Left lung (tissue), 4 donors: ENCODE measurements at regions not wholly inside any gene's neighbourhood (a gene's known extent, or its start where the extent isn't known, plus 50 kb on each side); places are given as distances from the start of the nearest gene placed in this dataset.

ENCODE experiments used
- ATAC-seq: fragments of 200-7000 bp; cut with Tn5 transposase; one replicate; pipeline ENCODE4 v1.9.1; 2020; ENCODE audit warnings: moderate library complexity
- DNase-seq, 4 donors: peaks; one replicate each; pipeline ENCODE4 v3.0.0-alpha.2; 2013 to 2020
- H3K27ac ChIP-seq, 2 donors: fragments of 200-600 bp; sonication (generic) in 1 of 2; one replicate each; pipeline versions ENCODE4 v1.5.0 to v1.8.0; 2020 to 2021
- H3K27me3 ChIP-seq, 2 donors: fragments of 200-600 bp; sonication (generic) in 1 of 2; one replicate each; pipeline versions ENCODE4 v1.5.0 to v1.8.0; 2020 to 2021
- H3K36me3 ChIP-seq, 2 donors: fragments of 200-600 bp; sonication (generic) in 1 of 2; one replicate each; pipeline versions ENCODE4 v1.5.0 to v1.8.0; 2020 to 2021
- H3K4me1 ChIP-seq, 2 donors: fragments of 200-600 bp; one replicate each; pipeline ENCODE4 v1.8.0; 2021
- H3K4me3 ChIP-seq, 2 donors: fragments of 200-600 bp; sonication (generic) in 1 of 2; one replicate each; pipeline versions ENCODE4 v1.5.0 to v1.8.0; 2020 to 2021; ENCODE audit warnings: mild to moderate bottlenecking in 1 of 2
- H3K9me3 ChIP-seq, 2 donors: fragments of 200-600 bp; sonication (generic) in 1 of 2; one replicate each; pipeline versions ENCODE4 v1.5.0 to v1.8.0; 2020 to 2021
- CTCF ChIP-seq, 2 donors: fragments of 200-600 bp; sonication (generic) in 1 of 2; IDR thresholded peaks; one replicate each; pipeline versions ENCODE4 v1.5.0 to v1.8.0; 2021; ENCODE audit warnings: antibody characterized with exemption in 2 of 2
- intact Hi-C, 2 donors: fragments of 100-400 bp; cut with DNase I; formaldehyde crosslinking; loops; one replicate each; pipeline versions ENCODE4 v1.11.2 to v1.14.2; 2022
- donor health status: DM: no; HTN: yes; CAD: no.
- donor health status: DM: no; HTN: no; CAD: no.

GRCh38 chr1:4969556-4970129 lies 315.2 kb downstream of the AJAP1 start:
- DNase-seq, result no peak
- Histone ChIP-seq H3K27ac (no peak overlapping the region), H3K4me1 (no peaks in the 10 kb centered on the region), H3K9me3 (no peaks in the 10 kb centered on the region), H3K4me3 (no peak overlapping the region), H3K36me3 (no peaks in the 10 kb centered on the region), H3K27me3 (peaks cover 0 to 3% of the 10 kb centered on the region in 2 donors)
- no peak for TF ChIP-seq CTCF (IDR thresholded peaks at IDR 0.05)
- intact Hi-C loops, result no loop called here
- no peak for ATAC-seq

GRCh38 chr1:4965346-4966075 lies 311.1 kb downstream of the AJAP1 start:
- H3K4me1 ChIP-seq, result no peaks in the 10 kb centered on the region
- no peak for TF ChIP-seq CTCF (IDR thresholded peaks at IDR 0.05)
- H3K27me3 ChIP-seq, result peaks cover 0 to 11% of the 10 kb centered on the region in 2 donors
- H3K27ac ChIP-seq, result no peak overlapping the region
- no peaks in the 10 kb centered on the region for H3K36me3 ChIP-seq
- H3K9me3 ChIP-seq, result no peaks in the 10 kb centered on the region
- intact Hi-C loops, result no loop called here
- H3K4me3 ChIP-seq, result no peak overlapping the region
- ATAC-seq, result no peak
- no peak for DNase-seq

GRCh38 chr1:4964634-4965345 lies 310.4 kb downstream of the AJAP1 start:
- TF ChIP-seq CTCF (IDR thresholded peaks at IDR 0.05), result no peak
- H3K27ac ChIP-seq, result no peak overlapping the region
- H3K9me3 ChIP-seq, result no peaks in the 10 kb centered on the region
- no peak overlapping the region for H3K4me3 ChIP-seq
- H3K4me1 ChIP-seq, result no peaks in the 10 kb centered on the region
- DNase-seq, result no peak
- ATAC-seq, result no peak
- intact Hi-C loops, result no loop called here
- no peaks in the 10 kb centered on the region for H3K36me3 ChIP-seq
- peaks cover 0 to 11% of the 10 kb centered on the region in 2 donors for H3K27me3 ChIP-seq

GRCh38 chr1:4963251-4963650 lies 308.8 kb downstream of the AJAP1 start:
- H3K4me3 ChIP-seq, result no peak overlapping the region
- no peak overlapping the region for H3K27ac ChIP-seq
- no peaks in the 10 kb centered on the region for H3K9me3 ChIP-seq
- no peak for TF ChIP-seq CTCF (IDR thresholded peaks at IDR 0.05)
- ATAC-seq (no peak), DNase-seq (no peak)
- H3K27me3 ChIP-seq, result peaks cover 0 to 11% of the 10 kb centered on the region in 2 donors
- no peaks in the 10 kb centered on the region for H3K4me1 ChIP-seq
- intact Hi-C loops, result no loop called here
- H3K36me3 ChIP-seq, result no peaks in the 10 kb centered on the region

- TF ChIP-seq CTCF (IDR thresholded peaks at IDR 0.05), result no peak
- intact Hi-C loops, result no loop called here
Measured at GRCh38 chr1:4962836-4963235, 308.4 kb downstream of the AJAP1 start.

More at GRCh38 chr1:4962836-4963235, 308.4 kb downstream of the AJAP1 start:
- no peak overlapping the region for H3K4me3 ChIP-seq
- no peaks in the 10 kb centered on the region for H3K9me3 ChIP-seq
- no peaks in the 10 kb centered on the region for H3K4me1 ChIP-seq
- H3K36me3 ChIP-seq, result no peaks in the 10 kb centered on the region
- no peak overlapping the region for H3K27ac ChIP-seq
- H3K27me3 ChIP-seq, result peaks cover 0 to 11% of the 10 kb centered on the region in 2 donors
- DNase-seq (no peak), ATAC-seq (no peak)
